ENCODE measurements at regions not wholly inside any gene's neighbourhood (a gene's known extent, or its start where the extent isn't known, plus 50 kb on each side); places are given as distances from the start of the nearest gene placed in this dataset.

DNA sequence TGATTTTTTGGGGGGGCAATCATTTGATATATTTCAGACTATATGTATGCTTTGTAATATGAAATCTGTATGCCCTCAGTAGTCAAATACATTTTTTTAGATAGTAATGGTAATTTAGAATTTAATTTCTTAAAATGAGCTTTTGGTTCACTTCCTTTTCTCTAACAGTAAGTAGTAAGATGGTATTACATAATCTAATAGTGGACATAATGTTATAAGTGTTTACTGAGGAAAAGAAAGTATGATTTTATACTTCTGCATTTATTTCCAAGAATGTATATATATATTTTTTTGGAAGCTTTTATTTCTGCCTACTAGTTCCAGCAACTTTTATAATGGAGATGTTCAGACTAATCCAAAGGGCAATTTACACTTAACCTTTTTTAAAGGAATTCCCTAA, 1450.7 kb upstream of the TENM3 start:
- intact Hi-C loops (cut with DNase I), result no loop called here
- Histone ChIP-seq H3K9me3 (no peaks in the 10 kb centered on the region), H3K36me3 (no peaks in the 10 kb centered on the region), H3K4me1 (peaks cover 3% of the 10 kb centered on the region), H3K4me3 (no peak overlapping the region), H3K27ac (no peak overlapping the region), H3K27me3 (no peaks in the 10 kb centered on the region)
- ATAC-seq, result no peak
- DNase-seq, result no peak
- no peak for TF ChIP-seq CTCF (IDR thresholded peaks at IDR 0.05)

GRCh38 chr4:180794333-180794732, 1448.9 kb upstream of the TENM3 start:
- intact Hi-C loops (cut with DNase I), result no loop called here
- Histone ChIP-seq H3K4me3 (no peak overlapping the region), H3K4me1 (peaks cover 3% of the 10 kb centered on the region), H3K27me3 (no peaks in the 10 kb centered on the region), H3K9me3 (no peaks in the 10 kb centered on the region), H3K27ac (no peak overlapping the region), H3K36me3 (no peaks in the 10 kb centered on the region)
- ATAC-seq (peak; percentile 73), DNase-seq (no peak)
- no peak for TF ChIP-seq CTCF (IDR thresholded peaks at IDR 0.05)

- no peaks in the 10 kb centered on the region for H3K27me3 ChIP-seq
- no peak for ATAC-seq
- no peaks in the 10 kb centered on the region for H3K36me3 ChIP-seq
- H3K4me1 ChIP-seq, result peaks cover under 1% of the 10 kb centered on the region
- no peak for TF ChIP-seq CTCF (IDR thresholded peaks at IDR 0.05)
- no peak for DNase-seq
- no peak overlapping the region for H3K4me3 ChIP-seq
- no peaks in the 10 kb centered on the region for H3K9me3 ChIP-seq
- no peak overlapping the region for H3K27ac ChIP-seq
- intact Hi-C loops (cut with DNase I), result no loop called here
Measured at GRCh38 chr4:180798036-180798577, 1445.1 kb upstream of the TENM3 start.

DNA sequence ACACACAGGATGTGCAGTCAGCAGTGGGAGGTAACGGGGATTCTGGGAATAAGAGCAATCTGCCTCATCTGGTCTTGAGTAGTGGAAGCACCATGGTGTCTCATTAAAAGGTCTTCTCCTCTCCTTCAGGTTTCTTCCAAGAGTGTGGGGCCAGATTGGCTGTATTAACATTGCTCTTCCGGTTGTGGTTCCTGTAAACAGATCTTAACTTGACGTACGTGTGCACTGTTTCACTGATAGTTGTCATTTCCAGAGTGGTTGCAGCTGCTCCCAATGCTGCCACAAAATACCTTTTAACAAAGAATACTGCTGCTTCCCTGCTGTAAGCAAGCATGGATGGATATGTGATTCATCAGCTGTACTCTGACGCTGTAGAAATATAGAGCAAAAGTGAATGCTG, 1443.4 kb upstream of the TENM3 start:
- TF ChIP-seq CTCF (IDR thresholded peaks at IDR 0.05), result no peak
- no peaks in the 10 kb centered on the region for H3K4me1 ChIP-seq
- no peak overlapping the region for H3K27ac ChIP-seq
- intact Hi-C loops (cut with DNase I), result no loop called here
- no peak overlapping the region for H3K4me3 ChIP-seq
- DNase-seq (no peak), ATAC-seq (no peak)
- H3K9me3 ChIP-seq, result no peaks in the 10 kb centered on the region
- H3K36me3 ChIP-seq, result no peaks in the 10 kb centered on the region
- no peaks in the 10 kb centered on the region for H3K27me3 ChIP-seq

GRCh38 chr4:180805101-180805500, 1438.1 kb upstream of the TENM3 start:
- H3K9me3 ChIP-seq, result no peaks in the 10 kb centered on the region
- intact Hi-C loops (cut with DNase I), result no loop called here

More at GRCh38 chr4:180805101-180805500, 1438.1 kb upstream of the TENM3 start:
- H3K27me3 ChIP-seq, result no peaks in the 10 kb centered on the region
- ATAC-seq, result no peak
- H3K4me1 ChIP-seq, result no peaks in the 10 kb centered on the region
- TF ChIP-seq CTCF (IDR thresholded peaks at IDR 0.05), result no peak
- no peak overlapping the region for H3K4me3 ChIP-seq
- no peak overlapping the region for H3K27ac ChIP-seq
- H3K36me3 ChIP-seq, result no peaks in the 10 kb centered on the region
- DNase-seq, result no peak
